GM18867 (cell line): ENCODE measurements at regions not wholly inside any gene's neighbourhood (a gene's known extent, or its start where the extent isn't known, plus 50 kb on each side); places are given as distances from the start of the nearest gene placed in this dataset.
"Not testable (repeated sequence)": the region's sequence is repeated elsewhere in the genome, so short reads cannot be mapped to it uniquely, and the experiment has no call there.

Experiments
- ATAC-seq: cut with Tn5 transposase; IDR thresholded peaks from one replicate; pipeline ENCODE4 v1.9.1; 2021; ENCODE audit warnings: mild to moderate bottlenecking, moderate library complexity; ENCODE audit not compliant: unreplicated experiment

DNA sequence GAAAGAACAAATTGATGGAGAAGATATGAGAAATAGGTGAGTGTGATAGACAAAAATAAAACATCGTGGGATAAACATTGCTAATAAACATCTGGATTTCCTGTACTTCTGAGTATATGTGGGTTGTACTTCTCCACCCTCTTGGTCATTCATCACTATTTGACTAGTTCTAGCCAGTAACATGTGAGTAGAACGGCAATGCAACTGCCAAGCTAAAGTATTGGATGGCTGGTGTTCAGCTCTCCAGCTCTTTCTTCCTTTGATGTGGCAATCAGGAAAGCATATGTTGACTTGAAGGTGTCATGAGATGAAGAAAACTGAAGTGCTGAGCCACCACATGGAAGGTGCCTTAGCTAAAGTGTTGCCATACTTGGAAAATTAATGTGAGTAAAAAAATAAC is 144.9 kb downstream of the SCG2 start:
- no peak for ATAC-seq

DNA sequence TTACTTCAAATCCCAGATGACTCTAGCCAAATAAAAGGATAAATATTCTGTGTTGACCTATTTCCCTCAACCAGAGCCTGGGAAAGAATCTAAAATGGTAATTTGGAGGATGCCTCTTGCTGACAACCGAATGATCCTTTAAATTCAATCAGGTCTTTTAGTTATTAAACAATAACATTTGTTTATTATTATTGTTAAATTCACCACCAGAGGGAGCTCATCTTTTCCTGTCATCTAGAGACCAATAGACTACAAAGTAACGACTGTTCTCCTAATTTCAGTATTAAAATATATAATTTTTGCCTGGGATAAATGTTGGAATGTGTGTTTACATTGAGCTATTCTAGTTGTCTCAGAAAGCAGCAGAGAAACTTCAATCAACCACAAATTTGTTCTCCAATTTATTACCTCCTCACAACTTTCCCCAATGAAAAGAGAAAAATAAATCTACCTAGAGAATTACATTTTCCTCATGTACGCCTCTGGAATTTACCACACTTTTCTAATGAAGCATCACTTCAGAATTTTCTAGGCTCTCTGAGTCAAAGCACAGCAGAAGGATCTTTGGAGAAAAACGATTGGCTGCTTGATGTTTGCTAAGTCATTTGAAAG is 142.7 kb downstream of the SCG2 start:
- no peak for ATAC-seq

DNA sequence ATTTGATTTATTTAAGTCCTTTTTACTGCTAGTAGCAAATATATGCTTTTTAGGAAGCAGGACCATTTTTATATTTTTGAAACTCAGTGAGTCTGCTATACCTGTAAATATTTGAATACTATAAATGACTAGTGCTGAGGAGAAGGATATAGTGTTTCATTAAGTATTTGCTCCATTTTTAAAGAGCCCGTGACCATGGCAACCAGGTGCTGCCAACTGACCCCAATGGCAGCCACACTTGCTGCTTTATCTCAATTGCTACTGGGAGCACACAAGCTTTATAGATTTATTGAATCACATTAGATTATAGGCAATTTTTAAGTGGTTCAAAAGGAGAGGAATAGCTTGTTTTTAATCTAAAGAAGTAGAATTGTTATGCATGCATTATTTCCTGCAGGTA is 142.0 kb downstream of the SCG2 start:
- no peak for ATAC-seq

DNA sequence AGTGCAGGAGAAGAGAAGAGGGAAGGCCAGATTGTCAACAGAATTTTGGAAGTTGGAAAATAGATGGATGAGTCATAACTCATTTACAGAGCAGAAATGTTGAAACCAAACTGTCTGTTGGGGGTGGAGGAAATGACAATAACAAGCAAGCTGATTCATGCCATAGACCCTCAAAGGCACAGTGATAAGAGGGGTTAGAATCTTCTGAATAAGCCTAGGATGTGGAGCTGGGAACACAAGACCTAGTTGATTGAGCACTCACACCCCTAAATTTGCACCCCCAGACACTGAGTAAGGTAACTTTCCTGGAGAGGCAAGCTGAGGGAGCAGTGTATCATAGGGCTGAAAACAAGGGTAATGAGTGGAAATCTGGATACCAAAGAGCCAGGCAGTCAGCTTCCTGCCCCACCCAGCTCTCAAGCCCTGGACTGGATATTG is 141.4 kb downstream of the SCG2 start:
- no peak for ATAC-seq

DNA sequence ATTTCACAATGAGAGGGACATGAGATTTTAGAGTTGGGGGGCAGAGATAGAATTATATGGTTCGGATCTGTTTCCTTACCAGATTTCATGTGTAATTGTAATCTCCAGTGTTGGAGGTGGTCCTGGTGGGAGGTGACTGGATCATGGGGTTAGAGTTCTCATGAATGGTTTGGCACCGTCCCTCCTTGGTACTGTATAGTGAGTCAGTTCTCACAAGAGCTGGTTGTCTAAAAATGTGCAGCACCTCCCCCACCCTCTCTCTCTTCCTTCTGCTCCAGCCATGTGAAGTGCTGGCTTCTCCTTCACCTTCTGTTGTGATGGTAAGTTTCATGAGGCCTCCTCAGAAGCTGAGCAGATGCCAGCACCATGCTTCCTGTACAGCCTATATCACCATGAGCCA is 138.1 kb downstream of the SCG2 start:
- no peak for ATAC-seq

DNA sequence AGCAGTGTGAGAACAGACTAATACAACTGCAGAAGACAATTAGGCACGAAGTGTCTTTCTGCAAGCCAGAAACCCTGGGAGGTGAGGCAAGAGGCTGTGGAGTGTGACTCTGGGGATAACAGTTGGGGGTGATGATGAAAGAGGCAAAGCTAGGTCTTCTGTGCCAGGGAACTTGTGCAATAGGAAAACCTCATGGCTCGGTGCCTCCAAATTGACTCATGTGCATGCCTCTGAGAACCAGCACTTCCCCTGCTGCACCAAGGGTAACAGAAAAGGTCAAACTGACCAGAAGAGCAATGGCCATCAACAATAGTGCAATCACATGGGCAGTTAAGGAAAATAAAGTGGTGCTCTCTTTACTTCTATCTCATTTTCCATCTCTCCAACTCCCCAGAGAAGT is 136.4 kb downstream of the SCG2 start:
- no peak for ATAC-seq

DNA sequence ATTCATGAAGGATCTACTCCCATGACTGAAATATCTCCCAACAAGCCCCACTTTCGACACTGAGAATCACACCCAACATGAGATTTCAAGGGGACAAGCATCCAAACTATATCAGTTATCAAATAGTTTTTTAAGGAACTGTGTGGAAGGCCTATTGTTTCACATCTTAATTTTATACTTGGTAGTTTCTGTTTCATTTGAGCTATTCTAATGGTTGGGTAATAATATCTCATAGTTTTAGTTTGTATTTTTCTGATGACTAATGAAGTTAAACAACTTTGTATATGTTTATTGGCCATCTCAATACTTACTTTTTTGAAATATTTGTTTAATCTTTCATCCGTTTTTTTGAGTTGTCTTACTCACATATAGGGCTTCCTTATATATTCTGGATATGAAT is 135.0 kb downstream of the SCG2 start:
- no peak for ATAC-seq

DNA sequence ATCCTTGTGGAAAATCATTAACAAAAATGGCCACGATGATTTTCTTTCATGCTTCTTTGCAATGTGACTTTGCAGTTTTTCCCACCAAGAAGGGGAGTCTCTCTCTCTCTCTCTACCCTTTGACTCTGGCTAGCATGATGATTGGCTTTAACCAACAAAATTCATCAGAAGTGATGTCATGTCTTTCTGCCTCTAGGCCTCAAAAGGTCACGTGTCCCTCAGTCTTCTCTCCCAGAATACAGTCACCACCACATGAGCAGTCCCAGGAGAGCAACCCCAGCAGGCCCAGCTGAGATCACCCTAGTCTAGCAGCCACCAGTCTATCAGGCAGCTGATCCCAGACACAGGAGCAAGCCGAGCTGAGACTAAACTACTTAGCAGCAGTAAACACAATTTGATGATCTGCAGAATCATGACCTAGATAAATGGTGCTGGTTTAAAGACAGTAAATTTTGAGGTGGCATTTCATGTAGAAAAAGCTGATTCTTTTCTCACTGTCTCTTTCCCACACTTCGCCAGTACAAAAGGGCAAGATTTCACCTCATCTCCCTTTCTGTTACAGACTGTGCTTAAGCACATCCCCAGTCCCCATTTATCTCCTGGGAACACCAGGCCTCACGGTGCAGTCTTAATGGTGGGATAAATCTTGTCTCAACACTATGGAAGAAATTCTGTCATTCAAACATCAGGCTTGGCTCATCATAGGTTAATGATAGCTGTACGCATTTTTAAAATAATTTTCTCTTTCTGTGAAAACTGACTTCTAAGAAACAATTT is 132.7 kb downstream of the SCG2 start:
- no peak for ATAC-seq

DNA sequence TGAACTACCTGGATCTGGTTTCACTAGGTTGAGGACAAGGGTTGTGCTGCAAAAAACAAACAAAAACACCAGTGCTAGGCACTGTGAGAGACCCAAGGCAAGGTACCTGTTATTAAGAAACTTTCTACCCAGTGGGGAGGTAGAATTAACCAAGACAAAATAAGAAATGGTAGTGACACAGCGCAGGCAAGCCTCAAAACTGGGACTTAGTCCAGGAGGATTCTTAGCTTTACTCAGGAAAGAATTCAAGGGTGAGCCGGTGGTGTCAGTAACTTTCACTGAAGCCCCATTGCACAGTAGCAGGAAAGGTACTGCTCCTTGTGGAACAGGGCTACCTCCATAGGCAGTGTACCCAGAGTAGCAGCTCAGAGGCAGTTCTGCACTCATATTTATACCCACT is 131.6 kb downstream of the SCG2 start:
- no peak for ATAC-seq

DNA sequence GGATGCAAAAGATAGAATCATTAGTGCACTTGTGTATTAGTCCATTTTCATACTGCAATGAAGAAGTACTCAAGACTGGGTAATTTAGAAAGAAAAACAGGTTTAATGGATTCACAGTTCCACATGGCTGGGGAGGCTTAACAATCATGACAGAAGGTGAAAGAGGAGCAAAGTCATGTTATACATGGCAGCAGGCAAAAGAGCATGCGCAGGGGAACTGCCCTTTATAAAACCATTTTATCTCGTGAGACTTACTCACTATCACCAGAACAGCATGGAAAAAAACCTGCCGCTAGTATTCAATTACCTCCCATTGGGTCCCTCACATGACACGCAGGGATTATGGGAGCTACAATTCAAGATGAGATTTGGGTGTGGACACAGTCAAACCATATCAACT is 129.4 kb downstream of the SCG2 start:
- ATAC-seq: no peak

DNA sequence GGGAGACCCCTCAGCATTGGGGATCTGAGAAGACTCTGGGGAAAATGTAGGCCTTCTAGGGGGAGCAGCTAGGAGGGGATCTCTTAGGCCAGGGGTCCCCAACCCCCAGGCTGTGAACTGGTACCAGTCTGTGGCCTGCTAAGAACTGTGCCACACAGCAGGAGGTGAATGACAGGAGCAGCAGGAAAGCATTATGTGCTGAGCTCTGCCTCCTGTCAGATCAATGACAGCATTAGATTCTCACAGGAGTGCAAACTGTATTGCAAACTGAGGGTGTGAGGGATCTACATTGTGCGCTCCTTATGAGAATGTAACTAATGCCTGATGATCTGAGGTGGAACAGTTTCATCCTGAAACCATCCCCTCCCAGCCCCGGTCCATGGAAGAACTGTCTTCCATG is 127.3 kb downstream of the SCG2 start:
- ATAC-seq: no peak

DNA sequence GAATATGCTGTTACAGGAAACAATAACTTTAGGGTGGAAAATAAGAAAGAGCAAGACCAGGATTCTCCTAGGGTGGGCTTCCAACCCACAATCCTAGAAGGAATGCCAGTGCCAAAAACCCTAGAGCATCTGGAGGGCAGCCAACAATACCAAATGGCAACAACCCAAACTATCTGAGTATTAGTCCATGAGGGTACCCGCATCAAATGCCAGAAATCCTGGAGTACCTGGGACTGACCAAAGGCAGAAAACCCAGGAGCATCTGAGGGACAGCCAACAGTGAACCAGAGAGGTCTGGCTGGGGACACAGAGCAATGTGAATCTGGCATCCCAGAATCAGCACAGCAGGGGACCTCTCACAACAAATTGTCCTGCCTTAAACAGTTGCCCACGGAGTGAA is 126.3 kb downstream of the SCG2 start:
- ATAC-seq: no peak

DNA sequence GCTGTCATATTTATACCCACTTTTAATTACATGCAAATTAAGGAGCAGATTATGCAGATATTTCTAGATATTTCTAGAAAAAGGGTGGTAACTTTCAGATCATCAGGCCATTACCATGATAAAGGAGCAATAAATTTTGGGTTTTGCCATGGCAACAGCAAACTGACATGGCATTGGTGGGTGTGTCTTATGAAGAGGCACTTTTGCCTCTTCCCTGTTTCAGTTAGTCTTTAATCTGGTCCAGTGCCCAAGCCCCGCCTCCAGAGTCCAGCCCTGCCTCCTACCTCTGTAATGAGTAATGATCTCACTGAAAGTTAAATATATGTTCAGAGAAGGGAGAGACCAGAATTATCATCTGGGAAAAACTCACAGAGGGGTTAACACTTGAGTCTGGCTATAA is 124.8 kb downstream of the SCG2 start:
- ATAC-seq: no peak

DNA sequence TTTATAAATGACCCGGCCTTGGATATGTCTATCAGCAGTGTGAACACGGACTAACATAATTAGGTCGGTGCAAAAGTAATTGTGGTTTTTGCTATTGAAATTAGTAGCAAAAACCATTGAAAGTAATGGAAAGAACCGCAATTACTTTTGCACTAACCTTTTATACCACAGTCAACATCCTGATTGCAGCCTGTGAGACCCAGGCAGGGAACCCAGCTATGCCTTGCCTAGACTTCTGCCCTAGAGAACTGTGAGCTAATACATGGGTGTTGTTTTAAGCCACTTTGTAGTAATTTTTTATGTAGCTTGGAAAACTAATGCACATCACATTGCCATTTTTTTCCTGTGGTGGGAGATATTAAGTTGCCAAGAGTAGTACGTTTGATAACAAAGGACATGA is 120.7 kb downstream of the SCG2 start:
- ATAC-seq: no peak

DNA sequence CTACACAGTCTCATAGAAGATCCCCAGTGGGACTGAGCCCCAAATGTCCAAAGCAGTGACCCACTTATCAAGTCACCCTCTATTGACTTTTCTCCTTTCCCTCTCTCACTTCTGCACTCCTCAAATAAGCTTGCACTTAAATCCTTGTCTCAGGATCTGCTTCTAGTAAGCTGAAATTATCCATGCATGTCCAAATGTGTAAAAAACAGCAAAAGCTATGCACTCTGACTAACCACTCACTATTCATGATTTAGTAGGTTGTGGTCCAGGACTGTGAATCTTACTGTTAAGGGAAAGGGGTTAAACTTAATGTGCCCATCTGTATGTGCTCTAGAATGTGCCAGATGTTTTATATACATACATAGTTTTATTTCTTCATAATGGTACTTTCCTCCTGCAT is 115.4 kb downstream of the SCG2 start:
- ATAC-seq: no peak

DNA sequence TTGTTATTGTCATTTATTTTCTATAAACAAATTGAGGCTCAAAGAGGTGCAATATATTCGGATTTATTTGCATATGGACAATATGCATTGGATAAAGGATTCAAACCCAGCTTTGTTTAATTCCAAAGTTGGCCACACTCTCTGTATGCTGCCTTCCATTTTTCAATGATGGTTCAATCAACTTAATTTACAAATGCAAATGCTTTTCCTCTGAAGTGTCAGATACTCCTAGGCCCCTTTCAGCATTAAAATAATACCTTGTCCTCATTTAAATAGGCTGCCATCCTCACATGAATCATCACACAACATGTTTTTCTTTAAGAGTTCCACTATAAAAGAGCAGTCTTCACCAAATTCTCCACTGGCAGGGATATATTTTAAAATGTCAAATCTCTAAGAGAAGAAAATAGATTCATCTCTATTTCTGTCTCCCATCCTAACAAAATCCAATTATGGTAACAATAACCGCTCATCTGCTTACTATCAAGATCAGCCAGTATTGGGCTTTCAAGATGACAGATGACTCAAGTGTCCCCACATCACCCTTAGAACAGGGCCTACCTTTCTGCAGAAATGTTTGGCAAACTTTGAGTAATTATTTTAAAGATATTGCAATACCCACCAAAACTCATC is 114.8 kb downstream of the SCG2 start:
- ATAC-seq: no peak

DNA sequence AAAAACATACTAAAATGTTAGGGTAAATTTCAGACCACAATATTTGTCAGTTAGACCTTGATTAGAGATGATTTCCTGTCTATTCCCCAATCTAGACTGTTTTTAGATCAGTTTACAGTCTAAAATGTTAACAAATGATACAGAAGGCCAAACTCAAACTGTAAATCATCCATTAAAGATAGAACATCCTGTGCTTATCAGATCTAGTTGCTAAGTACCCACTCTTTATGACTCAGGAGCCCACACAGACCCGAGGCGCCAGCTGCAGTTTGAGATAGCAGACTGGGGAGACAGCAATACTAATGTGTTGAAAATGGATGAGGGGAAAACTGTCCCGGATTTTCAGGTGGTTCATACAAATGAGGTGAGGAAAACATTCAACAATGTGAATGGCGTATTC is 113.3 kb downstream of the SCG2 start:
- ATAC-seq: no peak

DNA sequence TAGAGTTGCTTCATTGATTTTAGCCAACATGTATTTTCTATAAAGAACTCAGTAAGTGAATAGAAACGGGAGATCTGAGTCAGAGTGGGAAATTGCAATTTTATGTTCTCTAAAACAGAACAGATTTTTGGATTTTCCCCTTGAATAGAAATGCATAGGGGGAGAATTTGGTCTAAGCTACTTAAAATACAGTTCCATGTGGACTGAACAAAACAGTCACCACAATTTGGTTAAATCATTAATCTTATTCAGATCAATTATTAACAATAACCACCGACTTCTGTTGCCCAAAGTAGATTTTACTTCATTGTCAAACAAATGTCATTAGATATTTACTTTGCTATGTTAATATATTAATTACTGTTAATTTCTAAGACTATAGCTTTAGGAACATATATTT is 107.7 kb downstream of the SCG2 start:
- ATAC-seq: no peak

DNA sequence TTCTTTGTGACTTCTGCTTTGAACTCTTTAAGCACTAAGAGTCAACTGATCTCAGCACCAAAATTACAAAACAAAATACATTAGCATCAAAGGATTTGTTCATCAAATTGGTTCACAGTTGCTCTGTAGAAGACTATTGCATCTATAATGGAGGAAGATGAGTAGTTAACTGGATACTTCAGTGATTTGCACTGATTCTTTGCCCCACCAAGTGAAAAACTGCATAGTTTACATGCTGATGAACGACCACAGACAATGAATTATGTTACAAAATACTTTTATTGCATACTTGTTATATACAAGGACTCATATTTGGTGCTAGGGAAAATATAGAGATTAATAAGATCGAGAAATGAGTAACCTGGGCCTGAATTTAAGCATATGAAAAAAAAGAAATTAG is 107.2 kb downstream of the SCG2 start:
- no peak for ATAC-seq

DNA sequence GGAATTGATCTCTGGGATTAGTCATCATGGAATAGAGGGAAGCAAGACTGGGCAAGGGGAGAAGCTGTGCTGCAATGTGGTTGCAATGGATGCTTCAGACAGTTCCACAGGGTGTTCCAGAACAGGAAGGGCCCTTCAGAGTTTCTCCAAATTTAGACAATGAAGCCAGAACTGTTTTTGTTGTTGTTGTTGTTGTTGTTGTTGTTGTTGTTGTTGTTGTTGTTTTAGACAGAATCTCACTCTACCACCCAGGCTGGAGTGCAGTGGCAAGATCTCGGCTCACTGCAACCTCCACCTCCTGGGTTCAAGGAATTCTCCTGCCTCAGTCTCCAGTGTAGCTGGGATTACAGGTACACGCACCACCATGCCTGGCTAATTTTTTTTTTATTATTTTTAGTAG is 105.3 kb downstream of the SCG2 start:
- not testable (repeated sequence) for ATAC-seq

DNA sequence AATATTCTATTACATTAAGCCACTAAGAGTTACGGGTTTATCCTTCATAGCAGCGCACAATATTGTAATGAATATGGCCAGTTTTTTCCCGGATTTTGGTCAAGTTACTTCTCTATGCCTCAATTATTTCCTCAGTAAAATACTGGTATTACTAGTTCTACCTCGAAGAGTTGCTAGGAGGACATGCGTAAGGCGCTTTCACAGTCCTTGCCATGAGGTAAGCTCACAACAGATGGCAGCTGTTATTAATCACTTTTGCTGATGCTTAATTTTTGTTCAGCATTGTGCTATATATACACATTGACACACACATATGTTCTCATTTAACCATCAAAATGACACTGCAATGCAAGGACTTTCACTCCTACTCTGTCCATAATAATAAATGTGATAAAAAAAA is 101.5 kb downstream of the SCG2 start:
- no peak for ATAC-seq

DNA sequence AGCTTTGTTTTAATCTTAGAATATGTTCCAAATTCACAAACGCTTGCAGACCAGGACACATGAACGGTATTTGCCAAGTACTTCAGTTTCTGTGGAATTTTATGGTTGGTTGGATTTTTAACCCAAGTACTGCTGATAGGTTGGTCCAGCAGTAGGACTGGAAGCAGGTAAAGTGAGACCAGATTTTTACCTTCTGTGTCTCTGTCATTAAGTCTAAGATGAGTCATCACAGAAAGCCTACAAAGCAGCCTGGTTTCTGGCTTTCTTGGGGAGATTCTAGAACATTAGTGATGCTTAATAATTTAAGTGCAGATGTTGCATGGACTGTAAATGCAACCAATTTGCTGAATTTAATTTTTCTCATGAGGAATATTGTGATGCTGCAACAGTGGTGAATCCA is 100.5 kb downstream of the SCG2 start:
- ATAC-seq: no peak
